ENCODE measurements at regions not wholly inside any gene's neighbourhood (a gene's known extent, or its start where the extent isn't known, plus 50 kb on each side); places are given as distances from the start of the nearest gene placed in this dataset.

DNA sequence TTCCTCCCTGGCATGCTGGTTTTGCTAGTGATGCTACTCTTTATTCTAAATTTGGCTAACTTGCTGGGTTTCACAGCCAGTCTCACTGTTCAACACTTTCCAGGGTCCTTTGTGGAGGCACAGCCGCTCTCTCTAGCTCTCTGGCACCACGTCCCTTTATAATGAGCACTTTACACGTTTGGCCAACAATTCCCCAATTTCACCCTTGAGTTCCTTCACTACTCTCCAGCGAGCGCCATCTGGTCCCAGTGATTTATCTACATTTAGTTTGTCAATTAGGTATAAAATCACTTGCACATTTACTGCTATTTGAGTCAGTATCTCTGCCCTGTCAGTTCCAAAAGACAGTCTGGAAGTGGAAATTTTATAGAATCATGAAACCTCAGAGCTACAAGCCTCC lies 241.9 kb upstream of the MOCS1 start:
- no peaks in the 10 kb centered on the region for H3K27me3 ChIP-seq
- H3K9me3 ChIP-seq, result no peaks in the 10 kb centered on the region
- H3K4me3 ChIP-seq, result no peak overlapping the region
- no peaks in the 10 kb centered on the region for H3K36me3 ChIP-seq (replicated peaks in 1 of 2; ENCODE audit: insufficient read depth in 1 of 2, low read depth in 2 of 2)
- no peak for ATAC-seq
- no peaks in the 10 kb centered on the region for H3K4me1 ChIP-seq
- WGBS, 2 donors, result 77 to 89% methylated on average over 5 of the region's 5 CpGs
- intact Hi-C loops (cut with DNase I), result no loop called here
- no peak for DNase-seq
- no peak for TF ChIP-seq POLR2A (IDR thresholded peaks at IDR 0.05)
- TF ChIP-seq, protein P1, sequence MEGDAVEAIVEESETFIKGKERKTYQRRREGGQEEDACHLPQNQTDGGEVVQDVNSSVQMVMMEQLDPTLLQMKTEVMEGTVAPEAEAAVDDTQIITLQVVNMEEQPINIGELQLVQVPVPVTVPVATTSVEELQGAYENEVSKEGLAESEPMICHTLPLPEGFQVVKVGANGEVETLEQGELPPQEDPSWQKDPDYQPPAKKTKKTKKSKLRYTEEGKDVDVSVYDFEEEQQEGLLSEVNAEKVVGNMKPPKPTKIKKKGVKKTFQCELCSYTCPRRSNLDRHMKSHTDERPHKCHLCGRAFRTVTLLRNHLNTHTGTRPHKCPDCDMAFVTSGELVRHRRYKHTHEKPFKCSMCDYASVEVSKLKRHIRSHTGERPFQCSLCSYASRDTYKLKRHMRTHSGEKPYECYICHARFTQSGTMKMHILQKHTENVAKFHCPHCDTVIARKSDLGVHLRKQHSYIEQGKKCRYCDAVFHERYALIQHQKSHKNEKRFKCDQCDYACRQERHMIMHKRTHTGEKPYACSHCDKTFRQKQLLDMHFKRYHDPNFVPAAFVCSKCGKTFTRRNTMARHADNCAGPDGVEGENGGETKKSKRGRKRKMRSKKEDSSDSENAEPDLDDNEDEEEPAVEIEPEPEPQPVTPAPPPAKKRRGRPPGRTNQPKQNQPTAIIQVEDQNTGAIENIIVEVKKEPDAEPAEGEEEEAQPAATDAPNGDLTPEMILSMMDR (IDR thresholded peaks at IDR 0.05), result no peak
- H3K27ac ChIP-seq, result no peak overlapping the region

DNA sequence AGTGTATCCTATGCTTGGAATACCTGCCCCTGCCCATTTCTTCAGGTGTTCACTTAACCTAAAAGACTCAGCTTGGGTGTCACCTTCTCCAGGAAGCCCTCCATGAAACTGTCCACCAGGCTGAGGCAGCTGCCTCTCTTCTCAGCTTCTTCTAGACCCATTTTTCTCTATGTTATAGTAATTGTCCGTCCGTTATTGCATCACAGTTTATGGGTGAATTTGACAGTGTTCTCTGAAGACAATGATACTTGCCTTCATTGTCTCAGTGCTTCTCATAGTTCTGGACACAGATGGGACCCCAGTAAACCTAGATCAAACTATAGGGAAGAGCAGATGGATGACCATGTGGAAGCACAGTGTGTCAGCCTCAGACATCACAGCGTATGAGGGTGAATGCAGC lies 238.0 kb upstream of the MOCS1 start:
- H3K36me3 ChIP-seq (replicated peaks in 1 of 2; ENCODE audit: insufficient read depth in 1 of 2, low read depth in 2 of 2), result no peaks in the 10 kb centered on the region
- intact Hi-C loops (cut with DNase I), result no loop called here
- TF ChIP-seq, protein P1 (IDR thresholded peaks at IDR 0.05), result no peak
- no peak for TF ChIP-seq POLR2A (IDR thresholded peaks at IDR 0.05)
- no peak for DNase-seq
- H3K27me3 ChIP-seq, result no peaks in the 10 kb centered on the region
- H3K27ac ChIP-seq, result no peak overlapping the region
- 88 to 96% methylated on average over 3 of the region's 3 CpGs for WGBS, 2 donors
- no peaks in the 10 kb centered on the region for H3K9me3 ChIP-seq
- H3K4me1 ChIP-seq, result no peaks in the 10 kb centered on the region
- no peak overlapping the region for H3K4me3 ChIP-seq
- ATAC-seq, result no peak

DNA sequence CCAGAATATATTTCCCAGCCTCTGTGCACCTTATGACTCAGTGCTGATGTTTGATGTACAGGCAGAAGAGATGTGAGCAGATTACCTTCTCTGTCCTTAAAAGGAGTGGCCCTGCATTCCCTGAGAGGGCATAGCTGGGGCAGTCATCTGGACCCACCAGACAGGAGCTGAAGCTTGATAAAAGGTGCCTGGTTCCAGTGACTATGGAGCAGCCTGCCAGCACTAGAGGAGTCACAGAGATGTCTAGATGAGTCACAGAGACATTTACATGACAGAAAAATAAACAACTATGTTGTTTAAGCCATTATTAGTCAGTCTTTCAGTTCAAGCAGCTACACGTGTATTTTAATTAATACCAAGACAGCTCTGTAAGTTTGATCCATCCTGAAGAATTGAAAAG lies 237.1 kb upstream of the MOCS1 start:
- ATAC-seq, result no peak
- intact Hi-C loops (cut with DNase I), result no loop called here

DNA sequence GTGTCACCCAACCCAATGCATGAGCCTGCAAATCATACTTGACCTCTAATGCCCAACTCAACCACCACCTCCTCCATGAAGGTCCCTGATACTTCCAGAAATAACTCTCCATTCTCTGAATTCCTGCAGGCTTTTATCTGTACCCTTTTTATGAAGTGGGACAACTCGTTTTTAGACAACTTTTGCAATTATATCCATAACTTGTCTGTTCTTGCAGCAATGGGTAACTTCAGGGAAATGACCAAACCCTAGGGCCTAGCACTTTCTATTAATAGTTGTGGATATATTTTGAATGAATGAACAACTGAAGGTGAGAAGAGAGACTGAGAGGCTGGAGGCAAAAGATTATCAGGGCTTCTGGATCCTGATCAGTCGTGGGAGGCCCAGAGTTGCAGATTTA lies 236.6 kb upstream of the MOCS1 start:
- no peaks in the 10 kb centered on the region for H3K36me3 ChIP-seq (replicated peaks in 1 of 2; ENCODE audit: insufficient read depth in 1 of 2, low read depth in 2 of 2)
- peaks cover 3% of the 10 kb centered on the region for H3K4me1 ChIP-seq
- WGBS, 2 donors, result 55 to 61% methylated on average over 2 of the region's 2 CpGs
- H3K27ac ChIP-seq, result no peak overlapping the region
- no peaks in the 10 kb centered on the region for H3K9me3 ChIP-seq
- TF ChIP-seq, protein P1 (IDR thresholded peaks at IDR 0.05), result no peak
- TF ChIP-seq POLR2A (IDR thresholded peaks at IDR 0.05), result no peak
- intact Hi-C loops (cut with DNase I), result no loop called here
- DNase-seq, result no peak
- H3K4me3 ChIP-seq, result no peak overlapping the region
- no peak for ATAC-seq
- no peaks in the 10 kb centered on the region for H3K27me3 ChIP-seq

More for the DNA sequence above, 237.1 kb upstream of the MOCS1 start:
- no peak for DNase-seq
- Histone ChIP-seq H3K4me1 (no peaks in the 10 kb centered on the region), H3K36me3 (replicated peaks in 1 of 2; ENCODE audit: insufficient read depth in 1 of 2, low read depth in 2 of 2) (no peaks in the 10 kb centered on the region), H3K4me3 (no peak overlapping the region), H3K27me3 (no peaks in the 10 kb centered on the region), H3K9me3 (no peaks in the 10 kb centered on the region), H3K27ac (no peak overlapping the region)
- TF ChIP-seq, protein P1 (IDR thresholded peaks at IDR 0.05), result no peak
- TF ChIP-seq POLR2A (IDR thresholded peaks at IDR 0.05), result no peak
- WGBS, 2 donors, result 70 to 75% methylated on average over 1 of the region's 1 CpG

DNA sequence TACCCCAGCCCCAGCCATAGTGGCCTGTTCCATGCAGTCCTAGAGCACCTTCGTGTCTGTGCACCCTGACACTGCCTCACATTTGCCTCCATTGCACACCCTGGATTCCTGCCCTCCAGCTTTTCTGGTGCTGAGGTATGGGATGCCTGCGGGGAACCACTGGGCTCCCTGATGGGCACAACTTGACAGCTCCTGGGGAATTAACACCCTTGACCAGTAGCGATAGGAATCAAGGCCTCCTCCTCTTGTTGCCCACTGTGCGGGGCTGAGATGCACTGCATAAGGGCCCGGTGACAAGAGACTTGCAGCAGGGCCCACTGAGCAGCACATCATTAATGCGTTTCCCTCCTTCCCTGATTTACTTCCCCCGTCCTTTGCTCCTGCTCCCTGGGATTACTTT lies 235.6 kb upstream of the MOCS1 start:
- intact Hi-C loops (cut with DNase I), result no loop called here
- no peaks in the 10 kb centered on the region for H3K27me3 ChIP-seq
- no peaks in the 10 kb centered on the region for H3K9me3 ChIP-seq
- H3K36me3 ChIP-seq (replicated peaks in 1 of 2; ENCODE audit: insufficient read depth in 1 of 2, low read depth in 2 of 2), result no peaks in the 10 kb centered on the region
- DNase-seq, result no peak
- no peak for ATAC-seq
- no peak overlapping the region for H3K27ac ChIP-seq
- peaks cover 13% of the 10 kb centered on the region for H3K4me1 ChIP-seq
- no peak overlapping the region for H3K4me3 ChIP-seq
- TF ChIP-seq, protein P1 (IDR thresholded peaks at IDR 0.05), result no peak
- TF ChIP-seq POLR2A (IDR thresholded peaks at IDR 0.05), result no peak
- 76 to 85% methylated on average over 6 to 7 of the region's 7 CpGs for WGBS, 2 donors
